K562 (cell line): ENCODE measurements at regions not wholly inside any gene's neighbourhood (a gene's known extent, or its start where the extent isn't known, plus 50 kb on each side); places are given as distances from the start of the nearest gene placed in this dataset.

Experiments
- ATAC-seq: fragments of 200-7000 bp; cut with Tn5 transposase; 3 replicates; pipeline ENCODE4 v1.9.1; 2020; ENCODE audit warnings: moderate library complexity
- BruUV-seq: library from RNA; stranded (reverse); fragments of 400-500 nt; replicated peaks from 2 replicates; lab custom pipeline; 2021; lab: Mats Ljungman, UMichigan
- CTCF ChIA-PET: fragments of 300-600 bp; formaldehyde crosslinking; extraction: SDS; loops from one replicate; lab custom pipeline; 2021; ENCODE audit warnings: low intra/inter-chr PET ratio; lab: Yijun Ruan, JAX
- POLR2A ChIA-PET: fragments of 300-600, 350-650 bp; sonication (Branson Sonifier 250); formaldehyde crosslinking; extraction: SDS; loops from one replicate; lab custom pipeline; 2021; ENCODE audit warnings: antibody characterized with exemption, inconsistent platforms; lab: Yijun Ruan, JAX
- DNase-seq, 4 experiments: peaks; one replicate each; pipeline versions ENCODE4 v3.0.0 to v3.0.0-alpha.2; 2011 to 2018; ENCODE audit warnings: low spot score in 3 of 4, mixed read lengths in 3 of 4; ENCODE audit errors: extremely low read depth in 1 of 4
- FAIRE-seq: peaks from 2 replicates; lab custom pipeline; 2011; peaks lifted over from hg19 to GRCh38; lab: Jason Lieb, UNC
- H2AFZ ChIP-seq: 2 replicates; pipeline ENCODE4 v1.6.0; 2011; ENCODE audit warnings: low read depth, low read length, control low read depth, inconsistent platforms
- H3K27ac ChIP-seq: fragments of 200-600 bp; 3 replicates; pipeline ENCODE4 v1.8.0; 2011; ENCODE audit warnings: low read depth, mild to moderate bottlenecking, control low read depth, inconsistent platforms, low read length, moderate library complexity, mixed read lengths; ENCODE audit errors: extremely low read depth
- H3K27me3 ChIP-seq, 2 experiments: fragments of 300-600 bp in 1 of 2; 2 replicates in 1 of 2; 3 replicates in 1 of 2; pipeline versions ENCODE4 v1.6.0 to v1.8.0; 2011; ENCODE audit warnings: inconsistent platforms in 2 of 2, low read length in 2 of 2, mild to moderate bottlenecking in 1 of 2, mixed read lengths in 1 of 2, moderate library complexity in 1 of 2; ENCODE audit not compliant: control insufficient read depth in 2 of 2, insufficient read depth in 2 of 2
- H3K36me3 ChIP-seq: fragments of 300-600 bp; 3 replicates; pipeline ENCODE4 v1.8.0; 2011; ENCODE audit warnings: mild to moderate bottlenecking, low read length, inconsistent platforms; ENCODE audit not compliant: control insufficient read depth, insufficient read depth
- H3K4me1 ChIP-seq, 2 experiments: fragments of 200-600 bp in 1 of 2; replicated peaks in 1 of 2; 2 replicates in 1 of 2; 3 replicates in 1 of 2; pipeline versions ENCODE4 v1.5.1 to v1.8.0; 2011; ENCODE audit warnings: inconsistent platforms in 2 of 2, low read length in 2 of 2, mild to moderate bottlenecking in 1 of 2, mixed read lengths in 1 of 2, moderate library complexity in 1 of 2; ENCODE audit not compliant: control insufficient read depth in 2 of 2, insufficient read depth in 2 of 2
- H3K4me2 ChIP-seq: 2 replicates; pipeline ENCODE4 v1.6.1; 2011; ENCODE audit warnings: low read length, control low read depth, inconsistent platforms, mixed read lengths; ENCODE audit not compliant: insufficient read depth
- H3K4me3 ChIP-seq: fragments of 200-600 bp; sonication (generic), shearing (Covaris generic); 2 replicates; pipeline ENCODE4 v1.5.1; 2016; ENCODE audit warnings: control low read depth, inconsistent platforms
- H3K79me2 ChIP-seq: fragments of 200-600 bp; 3 replicates; pipeline ENCODE4 v1.8.0; 2011; ENCODE audit warnings: low read length, inconsistent platforms; ENCODE audit not compliant: control insufficient read depth, insufficient read depth
- H3K9ac ChIP-seq, 2 experiments: 2 replicates each; pipeline versions ENCODE4 v1.6.0 to v1.6.1; 2011; ENCODE audit warnings: low read depth in 2 of 2, low read length in 2 of 2, control low read depth in 1 of 2, inconsistent platforms in 1 of 2, mild to moderate bottlenecking in 1 of 2, mixed read lengths in 1 of 2; ENCODE audit not compliant: insufficient read depth in 1 of 2
- H3K9me1 ChIP-seq: one replicate; pipeline ENCODE4 v1.6.0; 2011; ENCODE audit warnings: inconsistent platforms, mild to moderate bottlenecking, low read length, moderate library complexity; ENCODE audit not compliant: control insufficient read depth, insufficient read depth
- H3K9me3 ChIP-seq: replicated peaks from 2 replicates; pipeline ENCODE4 v1.5.1; 2011; ENCODE audit warnings: low read depth, low read length, inconsistent platforms; ENCODE audit not compliant: control insufficient read depth, insufficient read depth
- H4K20me1 ChIP-seq: replicated peaks from 2 replicates; pipeline ENCODE4 v1.6.1; 2011; ENCODE audit warnings: low read length, inconsistent platforms, mixed read lengths; ENCODE audit not compliant: control insufficient read depth, insufficient read depth
- BACH1 ChIP-seq: fragments of 200-800 bp; sonication (Bioruptor generic); IDR thresholded peaks from 2 replicates; pipeline ENCODE4 v1.6.1; 2016; ENCODE audit warnings: missing genetic modification characterization, missing compliant biosample characterization
- CTBP1 ChIP-seq: fragments of 450-650 bp; IDR thresholded peaks from 2 replicates; pipeline ENCODE4 v1.6.1; 2016; ENCODE audit warnings: borderline replicate concordance
- DPF2 ChIP-seq: fragments of 450-650 bp; IDR thresholded peaks from 2 replicates; pipeline ENCODE4 v1.6.1; 2016
- HDAC2 ChIP-seq: fragments of 450-650 bp; IDR thresholded peaks from 2 replicates; pipeline ENCODE4 v1.6.1; 2016; ENCODE audit warnings: mild to moderate bottlenecking
- HOMEZ ChIP-seq: fragments of 250-450 bp; sonication (Bioruptor Pico); IDR thresholded peaks from 2 replicates; pipeline ENCODE4 v1.4.0; 2020; ENCODE audit warnings: mild to moderate bottlenecking, moderate library complexity
- NRF1 ChIP-seq, 2 experiments: fragments of 450-650 bp; IDR thresholded peaks in 1 of 2; conservative IDR thresholded peaks in 1 of 2; 2 replicates each; pipeline ENCODE4 v1.6.1; 2014; ENCODE audit warnings: mild to moderate bottlenecking in 2 of 2
- RBM22 ChIP-seq: fragments of 200-400 bp; formaldehyde crosslinking; IDR thresholded peaks from 2 replicates; pipeline ENCODE4 v1.6.1; 2018; ENCODE audit warnings: low read length, low read depth; ENCODE audit not compliant: poor library complexity, severe bottlenecking
- RFX5 ChIP-seq: IDR thresholded peaks from 2 replicates; pipeline ENCODE4 v1.6.1; 2011; ENCODE audit warnings: low read depth, mild to moderate bottlenecking, improper control_type of control experiment, low read length
- VEZF1 ChIP-seq: fragments of 200-800 bp; sonication (Bioruptor generic); IDR thresholded peaks from 2 replicates; pipeline ENCODE4 v1.6.1; 2017; ENCODE audit warnings: missing genetic modification characterization, missing compliant biosample characterization
- ZNF282 ChIP-seq: sonication (generic); formaldehyde crosslinking; IDR thresholded peaks from 2 replicates; pipeline ENCODE4 v1.8.1; 2023; ENCODE audit warnings: missing genetic modification reagents
- ZNF592 ChIP-seq: fragments of 450-650 bp; IDR thresholded peaks from 2 replicates; pipeline ENCODE4 v1.6.1; 2017; ENCODE audit warnings: antibody characterized with exemption, mild to moderate bottlenecking
- WGBS: fragments of 100-300 bp; shearing (Covaris generic); methylation state at CpG from one replicate; pipeline ENCODE4 v1.1.6; 2016; ENCODE audit warnings: low coverage, mixed read lengths; ENCODE audit not compliant: insufficient coverage; ENCODE audit errors: missing lambda C conversion rate; 5-methylcytosine and 5-hydroxymethylcytosine counted together
- in situ Hi-C: fragments of 300-500 bp; cut with MboI; formaldehyde crosslinking; loops from 4 replicates; pipeline ENCODE4 v1.15.0; 2018; ENCODE audit warnings: inconsistent platforms, mixed read lengths
- intact Hi-C: fragments of 100-400 bp; cut with micrococcal nuclease; formaldehyde crosslinking; loops from 2 replicates; pipeline ENCODE4 v1.14.2; 2022

- TF ChIP-seq NRF1 (conservative IDR thresholded peaks at IDR 0.05 in 1 of 2, IDR thresholded peaks at IDR 0.05 in 1 of 2), result peak; percentile 82 to 84
- TF ChIP-seq DPF2, result peak; percentile 80
- 0 out of 2 replicates have a peak, but pooled peaks have one; percentile 19 for TF ChIP-seq HDAC2
- TF ChIP-seq RFX5, result no peak
- peak; percentile 35; the same call in 1 of the 2 replicates for TF ChIP-seq CTBP1
These were observed 57.1 kb upstream of the RHOBTB1 start (continued) for GRCh38 chr10:61000769-61001730.

- Histone ChIP-seq H3K79me2 (no peaks in the 10 kb centered on the region), H3K9ac (no peak overlapping the region), H2AFZ (no peak overlapping the region), H3K36me3 (no peaks in the 10 kb centered on the region), H3K4me3 (no peak overlapping the region), H3K4me2 (no peak overlapping the region), H3K4me1 (peaks cover 3 to 11% of the 10 kb centered on the region in 2 experiments; a peak in 3 of 5 replicates), H3K27ac (no peak overlapping the region), H3K9me3 (no peaks in the 10 kb centered on the region), H3K27me3 (peaks cover 2 to 4% of the 10 kb centered on the region in 2 experiments; a peak in 2 of 5 replicates), H3K9me1 (no peaks in the 10 kb centered on the region), H4K20me1 (no peaks in the 10 kb centered on the region; the same call in 1 of the 2 replicates)
- WGBS, result 53% methylated on average over 4 of the region's 4 CpGs
- FAIRE-seq, result no peak
- in situ Hi-C loops, result no loop called here
- no peak for DNase-seq
- ATAC-seq, result no peak
- no TSS peak for BruUV-seq
- ChIA-PET CTCF (no interaction called here), POLR2A (no interaction called here)
- intact Hi-C loops, result no loop called here
- no peak for TF ChIP-seq RBM22
- no peak for TF ChIP-seq ZNF282
- no peak for TF ChIP-seq BACH1
- no peak for TF ChIP-seq VEZF1 (CRISPR knock-in tag)
- TF ChIP-seq HOMEZ (CRISPR knock-in tag), result no peak
- TF ChIP-seq ZNF592, result no peak
These were observed 54.9 kb upstream of the RHOBTB1 start for GRCh38 chr10:60998932-60999331.
